Gastroesophageal sphincter (tissue), 3 donors: ENCODE measurements at regions not wholly inside any gene's neighbourhood (a gene's known extent, or its start where the extent isn't known, plus 50 kb on each side); places are given as distances from the start of the nearest gene placed in this dataset.

Experiments
- CTCF ChIP-seq, 4 experiments: fragments of 200-600 bp in 2 of 4; fragments of 450-650 bp in 2 of 4; sonication (generic) in 1 of 4; IDR thresholded peaks; one replicate each; pipeline ENCODE4 v1.5.1; 2017 to 2019; ENCODE audit warnings: antibody characterized with exemption in 4 of 4, mild to moderate bottlenecking in 2 of 4, moderate library complexity in 2 of 4
- EP300 ChIP-seq: sonication (generic); formaldehyde crosslinking; IDR thresholded peaks from one replicate; pipeline ENCODE4 v1.6.1; 2017; ENCODE audit warnings: antibody characterized with exemption, mild to moderate bottlenecking
- POLR2A ChIP-seq, 2 donors: fragments of 450-650 bp; IDR thresholded peaks; one replicate each; pipeline ENCODE4 v1.6.1; 2017; ENCODE audit warnings: antibody characterized with exemption in 2 of 2, mild to moderate bottlenecking in 2 of 2, moderate library complexity in 1 of 2

GRCh38 chr11:33633251-33634003 lies 67.2 kb downstream of the C11orf91 start:
- TF ChIP-seq CTCF (IDR thresholded peaks at IDR 0.05) (no peak), EP300 (no peak), POLR2A (IDR thresholded peaks at IDR 0.05) (no peak)
